Thoracic aorta (tissue), 2 donors: ENCODE measurements at regions not wholly inside any gene's neighbourhood (a gene's known extent, or its start where the extent isn't known, plus 50 kb on each side); places are given as distances from the start of the nearest gene placed in this dataset.

Experiments
- ATAC-seq: fragments of 150-250 bp; one replicate; pipeline ENCODE4 v1.8.0; 2017; ENCODE audit warnings: low read depth; ENCODE audit not compliant: insufficient number of reproducible peaks, low FRiP score
- DNase-seq: peaks from one replicate; pipeline ENCODE4 v3.0.0-alpha.2; 2020; ENCODE audit warnings: low spot score
- H3K27ac ChIP-seq, 2 donors: fragments of 200-600 bp; sonication (generic); 1 replicate in 1 of 2; 2 replicates in 1 of 2; pipeline ENCODE4 v1.5.1; 2016; ENCODE audit warnings: mild to moderate bottlenecking in 2 of 2, moderate library complexity in 2 of 2
- H3K27me3 ChIP-seq: fragments of 200-600 bp; sonication (generic); replicated peaks from 2 replicates; pipeline ENCODE4 v1.6.0; 2016; ENCODE audit warnings: mild to moderate bottlenecking; ENCODE audit not compliant: insufficient read depth
- H3K36me3 ChIP-seq: fragments of 200-600 bp; sonication (generic); one replicate; pipeline ENCODE4 v1.5.1; 2016
- H3K4me1 ChIP-seq, 2 donors: fragments of 200-600 bp; sonication (generic); 1 replicate in 1 of 2; 2 replicates in 1 of 2; pipeline versions ENCODE4 v1.5.1 to v1.6.0; 2016; ENCODE audit warnings: low read depth in 2 of 2, mild to moderate bottlenecking in 1 of 2; ENCODE audit not compliant: control insufficient read depth in 1 of 2
- H3K4me3 ChIP-seq: fragments of 200-600 bp; sonication (generic); 2 replicates; pipeline ENCODE4 v1.5.1; 2016; ENCODE audit warnings: mild to moderate bottlenecking
- H3K9me3 ChIP-seq: fragments of 200-600 bp; sonication (generic); 2 replicates; pipeline ENCODE4 v1.5.1; 2016
- CTCF ChIP-seq: fragments of 200-600 bp; sonication (generic); IDR thresholded peaks from one replicate; pipeline ENCODE4 v1.5.1; 2019; ENCODE audit warnings: antibody characterized with exemption

- no peaks in the 10 kb centered on the region for H3K9me3 ChIP-seq
- TF ChIP-seq CTCF = no peak
Measured at GRCh38 chr1:68799096-68799495, 302.2 kb upstream of the DEPDC1 start.

GRCh38 chr1:68800182-68800581, 303.3 kb upstream of the DEPDC1 start:
- ATAC-seq = no peak
- Histone ChIP-seq H3K36me3 (no peaks in the 10 kb centered on the region), H3K9me3 (no peaks in the 10 kb centered on the region), H3K4me1 (peaks cover 0 to 19% of the 10 kb centered on the region in 2 donors), H3K27ac (no peak overlapping the region), H3K4me3 (no peak overlapping the region), H3K27me3 (no peaks in the 10 kb centered on the region)
- TF ChIP-seq CTCF = no peak
- DNase-seq = no peak

More at GRCh38 chr1:68799096-68799495, 302.2 kb upstream of the DEPDC1 start:
- no peak for ATAC-seq
- Histone ChIP-seq H3K4me1 (peaks cover 0 to 19% of the 10 kb centered on the region in 2 donors), H3K4me3 (no peak overlapping the region), H3K27me3 (no peaks in the 10 kb centered on the region), H3K27ac (no peak overlapping the region), H3K36me3 (no peaks in the 10 kb centered on the region)
- DNase-seq = no peak

- TF ChIP-seq CTCF = no peak
- Histone ChIP-seq H3K36me3 (no peaks in the 10 kb centered on the region), H3K9me3 (no peaks in the 10 kb centered on the region), H3K27me3 (no peaks in the 10 kb centered on the region), H3K27ac (no peak overlapping the region), H3K4me1 (peaks cover 0 to 19% of the 10 kb centered on the region in 2 donors), H3K4me3 (no peak overlapping the region)
- no peak for ATAC-seq
- DNase-seq = no peak
Measured at GRCh38 chr1:68801440-68801839, 304.6 kb upstream of the DEPDC1 start.

- H3K4me3 ChIP-seq = no peak overlapping the region
- H3K4me1 ChIP-seq = no peaks in the 10 kb centered on the region
- no peak for ATAC-seq
- no peak for TF ChIP-seq CTCF
- H3K9me3 ChIP-seq = no peaks in the 10 kb centered on the region
- DNase-seq = no peak
- no peak overlapping the region for H3K27ac ChIP-seq
- H3K36me3 ChIP-seq = no peaks in the 10 kb centered on the region
- no peaks in the 10 kb centered on the region for H3K27me3 ChIP-seq
Measured at GRCh38 chr1:68805097-68805641, 308.3 kb upstream of the DEPDC1 start.

- no peaks in the 10 kb centered on the region for H3K27me3 ChIP-seq
- DNase-seq (no peak), ATAC-seq (no peak)
- no peaks in the 10 kb centered on the region for H3K4me1 ChIP-seq
- H3K9me3 ChIP-seq = no peaks in the 10 kb centered on the region
- H3K27ac ChIP-seq = no peak overlapping the region
- H3K4me3 ChIP-seq = no peak overlapping the region
- no peaks in the 10 kb centered on the region for H3K36me3 ChIP-seq
- TF ChIP-seq CTCF = no peak
Measured at GRCh38 chr1:68808351-68808750, 311.5 kb upstream of the DEPDC1 start.
